AG10803 (cell line): ENCODE measurements at regions not wholly inside any gene's neighbourhood (a gene's known extent, or its start where the extent isn't known, plus 50 kb on each side); places are given as distances from the start of the nearest gene placed in this dataset.

Source experiments
- DNase-seq: peaks from one replicate; pipeline ENCODE4 v3.0.0; 2010; ENCODE audit warnings: low read depth
- H3K4me3 ChIP-seq: 2 replicates; pipeline ENCODE4 v1.5.1; 2011; ENCODE audit warnings: mild to moderate bottlenecking, low read length, control low read depth
- TF ChIP-seq, protein P1 (sequence below): conservative IDR thresholded peaks from 2 replicates; pipeline ENCODE4 v1.5.1; 2011; ENCODE audit warnings: mild to moderate bottlenecking, low read length, control low read depth, inconsistent platforms

DNA sequence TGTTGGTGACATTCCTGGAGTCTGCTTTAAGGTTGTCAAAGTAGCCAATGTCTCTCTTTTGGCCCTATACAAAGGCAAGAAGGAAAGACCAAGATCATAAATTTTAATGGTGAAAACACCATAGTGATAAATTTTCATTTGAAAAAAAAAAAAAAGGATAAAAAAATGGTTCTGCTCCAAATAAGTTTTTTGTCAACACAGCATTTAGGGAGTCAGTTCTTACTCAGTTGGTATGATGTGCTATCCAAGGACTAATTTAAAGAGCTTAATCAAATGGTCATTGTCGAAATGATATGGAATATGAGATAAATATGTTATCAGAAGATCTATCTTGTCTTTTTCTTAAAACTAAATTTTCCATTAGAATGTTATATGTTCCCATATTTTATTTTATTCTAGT lies 83.9 kb downstream of the PCDH18 start:
- TF ChIP-seq, protein P1, sequence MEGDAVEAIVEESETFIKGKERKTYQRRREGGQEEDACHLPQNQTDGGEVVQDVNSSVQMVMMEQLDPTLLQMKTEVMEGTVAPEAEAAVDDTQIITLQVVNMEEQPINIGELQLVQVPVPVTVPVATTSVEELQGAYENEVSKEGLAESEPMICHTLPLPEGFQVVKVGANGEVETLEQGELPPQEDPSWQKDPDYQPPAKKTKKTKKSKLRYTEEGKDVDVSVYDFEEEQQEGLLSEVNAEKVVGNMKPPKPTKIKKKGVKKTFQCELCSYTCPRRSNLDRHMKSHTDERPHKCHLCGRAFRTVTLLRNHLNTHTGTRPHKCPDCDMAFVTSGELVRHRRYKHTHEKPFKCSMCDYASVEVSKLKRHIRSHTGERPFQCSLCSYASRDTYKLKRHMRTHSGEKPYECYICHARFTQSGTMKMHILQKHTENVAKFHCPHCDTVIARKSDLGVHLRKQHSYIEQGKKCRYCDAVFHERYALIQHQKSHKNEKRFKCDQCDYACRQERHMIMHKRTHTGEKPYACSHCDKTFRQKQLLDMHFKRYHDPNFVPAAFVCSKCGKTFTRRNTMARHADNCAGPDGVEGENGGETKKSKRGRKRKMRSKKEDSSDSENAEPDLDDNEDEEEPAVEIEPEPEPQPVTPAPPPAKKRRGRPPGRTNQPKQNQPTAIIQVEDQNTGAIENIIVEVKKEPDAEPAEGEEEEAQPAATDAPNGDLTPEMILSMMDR: no peak
- no peak overlapping the region for H3K4me3 ChIP-seq
- DNase-seq: no peak

DNA sequence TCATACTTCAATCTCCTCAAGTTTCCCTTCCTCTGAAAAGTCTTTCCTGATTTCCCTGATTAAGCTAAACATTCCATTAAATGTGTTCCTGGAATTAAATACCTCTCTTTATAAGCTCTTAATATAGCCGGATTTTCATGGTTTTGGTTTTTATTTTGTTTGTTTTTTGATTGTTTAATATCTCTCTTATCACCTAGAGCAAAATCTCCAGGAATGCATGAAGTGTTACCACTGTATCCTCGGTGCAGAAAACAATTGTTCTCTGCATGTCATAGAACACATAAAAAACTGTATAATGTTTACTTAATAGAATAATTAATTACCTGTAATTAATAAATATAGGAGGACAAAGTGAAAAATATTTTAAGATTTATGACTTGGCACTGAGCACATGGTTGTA lies 86.2 kb downstream of the PCDH18 start:
- no peak for DNase-seq
- TF ChIP-seq, protein P1: no peak
- H3K4me3 ChIP-seq: no peak overlapping the region

DNA sequence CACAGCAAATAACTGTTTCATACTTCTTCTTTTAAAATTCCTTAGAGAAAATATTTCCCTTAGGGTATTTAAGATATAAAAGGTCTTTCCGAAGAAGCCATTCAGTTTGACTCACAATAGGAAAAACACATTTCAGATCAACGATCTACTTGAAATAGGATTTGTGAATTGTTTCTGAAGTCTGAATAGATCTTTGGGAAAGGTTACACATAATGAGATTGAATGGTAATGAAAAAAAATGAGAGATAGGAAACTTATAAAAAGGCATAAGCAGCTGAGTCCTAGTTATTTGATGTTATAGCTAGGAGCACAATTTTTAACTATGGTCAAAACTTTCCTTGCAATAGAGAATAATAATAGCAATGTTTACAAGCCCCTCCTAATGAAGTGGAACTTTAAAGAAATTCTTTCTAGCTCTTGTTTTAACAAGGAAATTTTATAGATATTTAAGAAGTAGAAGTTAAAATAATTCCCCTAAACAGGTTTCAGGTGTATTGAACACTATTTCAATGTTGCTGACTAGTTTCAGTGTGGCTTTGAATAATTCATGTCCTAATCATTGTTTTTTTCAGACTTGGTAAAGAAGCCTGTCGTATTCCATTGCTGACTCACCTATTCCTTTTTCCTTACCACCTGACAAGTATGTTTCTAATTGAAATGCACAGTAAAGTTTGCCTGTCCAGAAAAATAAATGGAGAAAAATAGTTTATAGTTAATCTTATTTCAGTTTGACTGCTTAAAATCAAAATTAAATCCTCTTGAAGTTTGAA lies 89.1 kb downstream of the PCDH18 start:
- TF ChIP-seq, protein P1: no peak
- DNase-seq: no peak
- no peak overlapping the region for H3K4me3 ChIP-seq

DNA sequence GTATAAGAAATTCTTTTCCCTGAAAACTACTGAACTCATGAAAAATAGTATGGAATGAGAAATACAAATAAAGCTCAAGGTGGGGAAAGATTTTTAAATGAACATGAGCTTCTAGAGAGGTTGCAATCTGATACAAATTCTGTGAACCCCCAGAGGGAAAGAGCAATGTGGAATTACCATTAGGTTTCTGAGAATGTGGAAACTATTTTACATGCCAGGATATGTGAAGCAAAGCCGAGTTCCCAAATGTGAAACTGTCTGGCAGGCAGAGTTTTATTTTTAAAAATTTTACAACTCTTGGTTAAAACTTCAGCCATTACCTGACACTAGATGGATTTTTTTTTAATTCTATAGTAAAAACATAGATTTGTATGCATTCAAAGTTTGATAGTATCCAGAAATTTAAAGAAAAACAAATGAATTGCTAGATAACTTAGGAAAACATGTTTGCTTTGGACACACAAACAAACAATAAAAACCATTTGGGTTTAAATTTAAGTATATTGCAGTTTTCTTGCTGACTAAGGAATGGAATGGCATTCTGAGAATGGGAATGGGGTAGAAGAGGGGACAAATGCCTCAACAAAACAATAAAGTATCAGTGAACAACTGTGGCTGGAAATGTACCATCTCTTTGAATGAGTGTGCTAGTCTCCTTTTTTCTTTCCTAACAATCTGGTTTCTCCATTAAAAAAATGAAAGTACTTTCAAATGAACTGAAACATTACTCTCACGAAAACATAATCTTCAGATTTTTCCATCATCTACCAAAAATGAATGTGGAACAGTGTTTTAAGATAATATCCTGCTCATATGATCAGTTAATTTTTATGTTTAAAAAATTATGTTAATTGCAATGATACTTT lies 99.6 kb downstream of the PCDH18 start:
- TF ChIP-seq, protein P1: no peak
- 0 out of 2 replicates have a peak overlapping the region, but pooled peaks have one; percentile 2 for H3K4me3 ChIP-seq
- DNase-seq: peak; percentile 26

DNA sequence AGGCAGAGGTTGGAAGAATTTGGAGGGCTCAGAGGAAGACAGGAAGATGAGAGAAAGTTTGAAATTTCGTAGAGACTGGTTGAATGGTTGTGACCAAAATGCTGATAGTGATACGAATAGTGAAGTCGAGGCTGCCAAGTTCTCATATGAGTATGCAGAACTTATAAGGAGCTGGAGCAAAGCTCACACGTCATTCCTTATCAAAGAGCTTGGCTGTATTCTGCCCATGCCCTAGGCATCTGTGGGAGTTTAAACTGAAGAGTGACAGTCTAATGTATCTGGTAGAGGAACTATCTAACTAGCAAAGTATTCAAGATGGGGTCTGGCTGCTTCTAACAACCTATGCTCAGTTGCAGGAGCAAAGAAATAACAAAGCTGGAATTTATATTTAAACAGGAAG lies 102.1 kb downstream of the PCDH18 start:
- no peak overlapping the region for H3K4me3 ChIP-seq
- no peak for DNase-seq
- TF ChIP-seq, protein P1: no peak

DNA sequence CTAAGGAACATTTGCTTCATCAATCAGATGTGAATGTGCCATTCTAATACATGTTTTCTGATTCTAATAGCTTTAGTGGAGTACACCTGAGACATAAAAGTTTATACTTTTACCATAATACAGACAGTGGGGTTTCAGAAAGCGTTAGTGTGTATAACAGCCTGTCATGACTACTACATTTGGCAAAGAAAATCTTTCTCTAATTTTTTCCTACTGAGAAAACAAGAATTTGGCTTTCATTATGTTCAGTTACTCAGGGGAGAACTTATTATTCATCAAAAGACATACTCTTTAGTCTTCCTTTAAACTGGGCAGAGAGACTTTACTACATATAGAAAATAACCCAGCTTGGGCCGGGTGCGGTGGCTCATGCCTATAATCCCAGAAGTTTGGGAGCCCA lies 104.9 kb downstream of the PCDH18 start:
- no peak overlapping the region for H3K4me3 ChIP-seq
- no peak for DNase-seq
- TF ChIP-seq, protein P1: no peak
